Neural progenitor cell (in vitro differentiated cells): ENCODE measurements at regions not wholly inside any gene's neighbourhood (a gene's known extent, or its start where the extent isn't known, plus 50 kb on each side); places are given as distances from the start of the nearest gene placed in this dataset.

ENCODE experiments used
- DNase-seq: peaks from one replicate; pipeline ENCODE4 v3.0.0-alpha.2; 2016; ENCODE audit warnings: low spot score
- H2AFZ ChIP-seq: fragments of 200-600 bp; sonication (generic); replicated peaks from 2 replicates; pipeline ENCODE4 v1.6.1; 2016; ENCODE audit warnings: antibody characterized with exemption
- H3F3A ChIP-seq: fragments of 200-600 bp; sonication (generic); 2 replicates; pipeline ENCODE4 v1.6.1; 2016; ENCODE audit warnings: antibody characterized with exemption, low read depth
- H3K27ac ChIP-seq: fragments of 200-600 bp; sonication (generic); 2 replicates; pipeline ENCODE4 v1.5.1; 2016; ENCODE audit warnings: mild to moderate bottlenecking
- H3K27me3 ChIP-seq: fragments of 200-600 bp; sonication (generic); 2 replicates; pipeline ENCODE4 v1.6.1; 2016; ENCODE audit warnings: mild to moderate bottlenecking, moderate library complexity
- H3K36me3 ChIP-seq: fragments of 200-600 bp; sonication (generic); 2 replicates; pipeline ENCODE4 v1.5.1; 2016
- H3K4me1 ChIP-seq: fragments of 200-600 bp; sonication (generic); 2 replicates; pipeline ENCODE4 v1.6.1; 2016; ENCODE audit warnings: mixed run types
- H3K4me2 ChIP-seq: fragments of 200-600 bp; sonication (generic); 2 replicates; pipeline ENCODE4 v1.6.1; 2016
- H3K4me3 ChIP-seq: fragments of 200-600 bp; sonication (generic); 2 replicates; pipeline ENCODE4 v1.5.1; 2016
- H3K79me2 ChIP-seq: fragments of 200-600 bp; sonication (generic); 2 replicates; pipeline ENCODE4 v1.6.1; 2016; ENCODE audit warnings: low read depth
- H3K9ac ChIP-seq: fragments of 200-600 bp; sonication (generic); 2 replicates; pipeline ENCODE4 v1.6.1; 2016
- H3K9me3 ChIP-seq: fragments of 200-600 bp; sonication (generic); 2 replicates; pipeline ENCODE4 v1.5.1; 2016; ENCODE audit warnings: low read depth
- H4K20me1 ChIP-seq: fragments of 200-600 bp; sonication (generic); 2 replicates; pipeline ENCODE4 v1.6.1; 2016; ENCODE audit warnings: low read depth
- H3K27ac Mint-ChIP-seq: 3 replicates; pipeline ENCODE4 v1.8.0; 2021; ENCODE audit warnings: mixed read lengths
- H3K27me3 Mint-ChIP-seq: 2 replicates; pipeline ENCODE4 v1.8.0; 2022; ENCODE audit warnings: low read depth, mild to moderate bottlenecking, inconsistent platforms, moderate library complexity, mixed read lengths; ENCODE audit not compliant: insufficient read depth
- H3K36me3 Mint-ChIP-seq: 3 replicates; pipeline ENCODE4 v1.8.0; 2021; ENCODE audit warnings: mixed read lengths
- H3K4me1 Mint-ChIP-seq: 3 replicates; pipeline ENCODE4 v1.8.0; 2021; ENCODE audit warnings: mixed read lengths
- H3K4me3 Mint-ChIP-seq: 3 replicates; pipeline ENCODE4 v1.8.0; 2021; ENCODE audit warnings: mild to moderate bottlenecking, moderate library complexity, mixed read lengths
- H3K9me3 Mint-ChIP-seq: 3 replicates; pipeline ENCODE4 v1.8.0; 2020; ENCODE audit warnings: mixed read lengths
- EZH2 ChIP-seq: fragments of 200-600 bp; sonication (generic); IDR thresholded peaks from 2 replicates; pipeline ENCODE4 v1.6.1; 2017; ENCODE audit warnings: antibody characterized with exemption, mild to moderate bottlenecking, moderate library complexity
- EZH2phosphoT487 ChIP-seq: fragments of 200-600 bp; sonication (generic); IDR thresholded peaks from 2 replicates; pipeline ENCODE4 v1.6.1; 2017; ENCODE audit warnings: antibody characterized with exemption
- TF ChIP-seq, protein P1 (sequence below): fragments of 200-600 bp; sonication (generic); IDR thresholded peaks from 2 replicates; pipeline ENCODE4 v1.5.1; 2017; ENCODE audit warnings: antibody characterized with exemption, mild to moderate bottlenecking

- no peaks in the 10 kb centered on the region for H3K9me3 ChIP-seq
- DNase-seq, result no peak
- H3K9me3 Mint-ChIP-seq, result no peaks in the 10 kb centered on the region
These were observed 156.0 kb downstream of the RPLP1 start for GRCh38 chr15:69608661-69609060.

DNA sequence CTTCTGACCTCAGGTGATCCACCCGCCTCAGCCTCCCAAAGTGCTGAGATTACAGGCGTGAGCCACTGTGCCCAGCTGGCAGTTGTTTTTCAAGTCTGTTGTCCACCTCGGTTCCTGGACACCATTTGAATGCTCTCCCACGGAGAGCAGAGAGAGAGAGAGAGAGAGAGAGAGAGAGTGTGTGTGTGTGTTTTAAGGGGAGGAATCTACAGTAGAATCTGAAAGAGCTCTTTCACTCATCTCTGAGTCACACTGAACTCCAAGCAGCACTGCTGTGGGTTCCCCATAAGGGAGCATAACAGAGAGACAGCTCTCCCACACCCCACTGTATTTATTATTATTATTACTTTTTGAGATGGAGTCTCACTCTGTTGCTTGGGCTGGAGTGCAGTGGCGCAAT lies 156.6 kb downstream of the RPLP1 start:
- Mint-ChIP-seq H3K9me3 (no peaks in the 10 kb centered on the region), H3K4me3 (no peak overlapping the region), H3K36me3 (no peaks in the 10 kb centered on the region), H3K4me1 (peaks cover 21% of the 10 kb centered on the region), H3K27ac (peak overlapping the region; percentile 58), H3K27me3 (peaks cover 16% of the 10 kb centered on the region)
- no peaks in the 10 kb centered on the region for H3F3A ChIP-seq
- H3K4me3 ChIP-seq, result no peak overlapping the region
- no peaks in the 10 kb centered on the region for H4K20me1 ChIP-seq
- no peak overlapping the region for H3K9ac ChIP-seq
- H3K9me3 ChIP-seq, result no peaks in the 10 kb centered on the region
- TF ChIP-seq EZH2 (no peak), EZH2phosphoT487 (no peak)
- TF ChIP-seq, protein P1, sequence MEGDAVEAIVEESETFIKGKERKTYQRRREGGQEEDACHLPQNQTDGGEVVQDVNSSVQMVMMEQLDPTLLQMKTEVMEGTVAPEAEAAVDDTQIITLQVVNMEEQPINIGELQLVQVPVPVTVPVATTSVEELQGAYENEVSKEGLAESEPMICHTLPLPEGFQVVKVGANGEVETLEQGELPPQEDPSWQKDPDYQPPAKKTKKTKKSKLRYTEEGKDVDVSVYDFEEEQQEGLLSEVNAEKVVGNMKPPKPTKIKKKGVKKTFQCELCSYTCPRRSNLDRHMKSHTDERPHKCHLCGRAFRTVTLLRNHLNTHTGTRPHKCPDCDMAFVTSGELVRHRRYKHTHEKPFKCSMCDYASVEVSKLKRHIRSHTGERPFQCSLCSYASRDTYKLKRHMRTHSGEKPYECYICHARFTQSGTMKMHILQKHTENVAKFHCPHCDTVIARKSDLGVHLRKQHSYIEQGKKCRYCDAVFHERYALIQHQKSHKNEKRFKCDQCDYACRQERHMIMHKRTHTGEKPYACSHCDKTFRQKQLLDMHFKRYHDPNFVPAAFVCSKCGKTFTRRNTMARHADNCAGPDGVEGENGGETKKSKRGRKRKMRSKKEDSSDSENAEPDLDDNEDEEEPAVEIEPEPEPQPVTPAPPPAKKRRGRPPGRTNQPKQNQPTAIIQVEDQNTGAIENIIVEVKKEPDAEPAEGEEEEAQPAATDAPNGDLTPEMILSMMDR, result no peak
- no peaks in the 10 kb centered on the region for H3K79me2 ChIP-seq
- no peak for DNase-seq
- no peak overlapping the region for H3K27ac ChIP-seq
- no peaks in the 10 kb centered on the region for H3K27me3 ChIP-seq
- no peak overlapping the region for H2AFZ ChIP-seq
- no peaks in the 10 kb centered on the region for H3K36me3 ChIP-seq
- no peak overlapping the region for H3K4me2 ChIP-seq
- H3K4me1 ChIP-seq, result peaks cover 4% of the 10 kb centered on the region

More at GRCh38 chr15:69608661-69609060, 156.0 kb downstream of the RPLP1 start:
- no peaks in the 10 kb centered on the region for H3F3A ChIP-seq
- peaks cover 20% of the 10 kb centered on the region for H3K4me1 Mint-ChIP-seq
- no peaks in the 10 kb centered on the region for H3K36me3 Mint-ChIP-seq
- H3K27me3 Mint-ChIP-seq, result peaks cover 16% of the 10 kb centered on the region
- no peaks in the 10 kb centered on the region for H3K27me3 ChIP-seq
- H3K4me3 ChIP-seq, result no peak overlapping the region
- TF ChIP-seq EZH2, result no peak
- TF ChIP-seq, protein P1, result no peak
- TF ChIP-seq EZH2phosphoT487, result no peak
- no peak overlapping the region for H2AFZ ChIP-seq
- no peak overlapping the region for H3K27ac ChIP-seq
- peaks cover 4% of the 10 kb centered on the region for H3K4me1 ChIP-seq
- no peak overlapping the region for H3K4me2 ChIP-seq
- H4K20me1 ChIP-seq, result no peaks in the 10 kb centered on the region
- no peaks in the 10 kb centered on the region for H3K36me3 ChIP-seq
- H3K4me3 Mint-ChIP-seq, result no peak overlapping the region
- H3K9ac ChIP-seq, result no peak overlapping the region
- H3K79me2 ChIP-seq, result no peaks in the 10 kb centered on the region
- peak overlapping the region; percentile 81 for H3K27ac Mint-ChIP-seq

DNA sequence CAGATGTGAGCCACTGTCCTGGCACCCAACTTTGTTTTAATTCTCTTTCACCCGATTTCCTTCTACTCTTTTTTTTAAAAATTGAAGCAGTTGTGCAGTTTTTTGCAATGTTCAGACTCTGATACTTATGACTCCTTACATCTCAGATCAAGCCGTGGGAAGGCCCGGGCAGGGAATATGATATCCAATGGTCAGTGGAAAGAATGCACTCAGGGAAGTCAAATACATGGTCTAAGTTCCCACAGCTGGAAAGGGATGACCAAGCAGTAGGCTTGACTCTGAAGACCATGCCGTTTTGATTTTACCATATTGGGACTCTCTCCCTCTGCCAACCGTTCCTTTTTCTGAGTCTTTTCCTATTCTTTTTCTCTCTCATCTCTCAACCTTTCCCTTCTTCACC lies 157.2 kb downstream of the RPLP1 start:
- no peak overlapping the region for H3K9ac ChIP-seq
- TF ChIP-seq EZH2phosphoT487, result no peak
- TF ChIP-seq, protein P1, result no peak
- TF ChIP-seq EZH2, result no peak
- no peak overlapping the region for H3K4me2 ChIP-seq
- no peaks in the 10 kb centered on the region for H3K79me2 ChIP-seq
- no peak overlapping the region for H2AFZ ChIP-seq
- no peak overlapping the region for H3K4me3 ChIP-seq
- Mint-ChIP-seq H3K27me3 (peaks cover 17% of the 10 kb centered on the region), H3K36me3 (no peaks in the 10 kb centered on the region), H3K27ac (no peak overlapping the region), H3K4me3 (no peak overlapping the region), H3K4me1 (peaks cover 27% of the 10 kb centered on the region), H3K9me3 (no peaks in the 10 kb centered on the region)
- H3F3A ChIP-seq, result no peaks in the 10 kb centered on the region
- H4K20me1 ChIP-seq, result no peaks in the 10 kb centered on the region
- no peaks in the 10 kb centered on the region for H3K27me3 ChIP-seq
- no peak overlapping the region for H3K27ac ChIP-seq
- DNase-seq, result no peak
- H3K4me1 ChIP-seq, result peaks cover 4% of the 10 kb centered on the region
- no peaks in the 10 kb centered on the region for H3K9me3 ChIP-seq
- H3K36me3 ChIP-seq, result no peaks in the 10 kb centered on the region

GRCh38 chr15:69610277-69610676 lies 157.7 kb downstream of the RPLP1 start:
- TF ChIP-seq, protein P1, result no peak
- TF ChIP-seq EZH2 (no peak), EZH2phosphoT487 (no peak)
- no peaks in the 10 kb centered on the region for H3K9me3 Mint-ChIP-seq
- no peak for DNase-seq
- Histone ChIP-seq H3K79me2 (no peaks in the 10 kb centered on the region), H3K27me3 (no peaks in the 10 kb centered on the region), H3K4me1 (peaks cover 4% of the 10 kb centered on the region), H3K9ac (no peak overlapping the region), H3K9me3 (no peaks in the 10 kb centered on the region), H3K4me2 (no peak overlapping the region), H3K27ac (no peak overlapping the region), H4K20me1 (no peaks in the 10 kb centered on the region), H3K36me3 (no peaks in the 10 kb centered on the region), H2AFZ (no peak overlapping the region), H3K4me3 (no peak overlapping the region), H3F3A (no peaks in the 10 kb centered on the region)
- H3K4me3 Mint-ChIP-seq, result no peak overlapping the region
- H3K36me3 Mint-ChIP-seq, result no peaks in the 10 kb centered on the region
- peaks cover 29% of the 10 kb centered on the region for H3K4me1 Mint-ChIP-seq
- H3K27me3 Mint-ChIP-seq, result peaks cover 18% of the 10 kb centered on the region
- no peak overlapping the region for H3K27ac Mint-ChIP-seq
